A549 (cell line): ENCODE measurements at regions not wholly inside any gene's neighbourhood (a gene's known extent, or its start where the extent isn't known, plus 50 kb on each side); places are given as distances from the start of the nearest gene placed in this dataset.

Experiments
- ATAC-seq, 2 experiments: fragments of 200-7000 bp in 1 of 2; fragments of >200 bp in 1 of 2; cut with Nextera tagmentation in 1 of 2; cut with Tn5 transposase in 1 of 2; 3 replicates each; pipeline versions ENCODE4 v1.8.0 to v1.9.1; 2018 to 2020; ENCODE audit warnings: mild to moderate bottlenecking in 1 of 2, moderate library complexity in 1 of 2
- CTCF ChIA-PET: fragments of 300-600 bp; sonication (Branson Sonifier 250); formaldehyde crosslinking; extraction: SDS; loops from one replicate; lab custom pipeline; 2021; ENCODE audit warnings: antibody characterized with exemption, inconsistent platforms; lab: Yijun Ruan, JAX
- POLR2A ChIA-PET: fragments of 350-600 bp; formaldehyde crosslinking; extraction: SDS; loops from one replicate; lab custom pipeline; 2021; ENCODE audit warnings: antibody characterized with exemption, inconsistent platforms; lab: Yijun Ruan, JAX
- DNase-seq, 2 experiments: peaks; one replicate each; pipeline versions ENCODE4 v3.0.0 to v3.0.0-alpha.2; 2011 to 2016; ENCODE audit warnings: low read depth in 1 of 2, low spot score in 1 of 2
- FAIRE-seq: peaks from 2 replicates; lab custom pipeline; 2011; peaks lifted over from hg19 to GRCh38; lab: Jason Lieb, UNC
- H3K27ac ChIP-seq, 2 experiments: fragments of >200 bp; sonication (Bioruptor Twin); formaldehyde crosslinking; 3 replicates each; pipeline ENCODE4 v1.5.1; 2016 to 2017
- H3K4me1 ChIP-seq: fragments of >200 bp; sonication (Bioruptor Twin); formaldehyde crosslinking; 3 replicates; pipeline ENCODE4 v1.6.1; 2016
- H3K4me2 ChIP-seq: fragments of >200 bp; sonication (Bioruptor Twin); formaldehyde crosslinking; 3 replicates; pipeline ENCODE4 v1.6.1; 2016
- H3K4me3 ChIP-seq: fragments of >200 bp; sonication (Bioruptor Twin); formaldehyde crosslinking; 3 replicates; pipeline ENCODE4 v1.5.1; 2016
- H3K9me3 ChIP-seq: fragments of >200 bp; sonication (Bioruptor Twin); formaldehyde crosslinking; 3 replicates; pipeline ENCODE4 v1.6.1; 2016
- BCL3 ChIP-seq: fragments of >200 bp; sonication (Bioruptor Twin); formaldehyde crosslinking; IDR thresholded peaks from 3 replicates; pipeline ENCODE4 v1.6.1; 2016
- CBX8 ChIP-seq: fragments of 200-600 bp; sonication (generic); IDR thresholded peaks from 2 replicates; pipeline ENCODE4 v1.6.1; 2016
- CHD4 ChIP-seq: fragments of 200-600 bp; sonication (generic); IDR thresholded peaks from 2 replicates; pipeline ENCODE4 v1.6.1; 2016; ENCODE audit warnings: antibody characterized with exemption, mild to moderate bottlenecking, borderline replicate concordance
- E2F6 ChIP-seq: IDR thresholded peaks from 2 replicates; pipeline ENCODE4 v1.6.1; 2012; ENCODE audit warnings: low read depth, borderline replicate concordance
- EHF ChIP-seq: fragments of 250-450 bp; sonication (Bioruptor Pico); IDR thresholded peaks from 2 replicates; pipeline ENCODE4 v1.5.0; 2020; ENCODE audit warnings: mild to moderate bottlenecking
- HES2 ChIP-seq: fragments of >200 bp; sonication (Bioruptor Twin); formaldehyde crosslinking; IDR thresholded peaks from 2 replicates; pipeline ENCODE4 v1.6.1; 2016
- HOXB5 ChIP-seq: fragments of 250-450 bp; sonication (Bioruptor Pico); IDR thresholded peaks from 2 replicates; pipeline ENCODE4 v1.5.0; 2020; ENCODE audit warnings: mild to moderate bottlenecking, moderate library complexity
- KDM5A ChIP-seq: fragments of 200-600 bp; sonication (generic); IDR thresholded peaks from 2 replicates; pipeline ENCODE4 v1.6.1; 2016; ENCODE audit warnings: antibody characterized with exemption, mild to moderate bottlenecking
- MAFK ChIP-seq: fragments of 450-650 bp; IDR thresholded peaks from 2 replicates; pipeline ENCODE4 v1.6.1; 2014; ENCODE audit not compliant: partially characterized antibody
- MAZ ChIP-seq: fragments of 150-350 bp; IDR thresholded peaks from 2 replicates; pipeline ENCODE4 v1.6.1; 2014; ENCODE audit warnings: antibody characterized with exemption, low read depth, low read length, borderline replicate concordance
- NR3C1 ChIP-seq: fragments of >200 bp; sonication (Bioruptor Twin); formaldehyde crosslinking; IDR thresholded peaks from 3 replicates; pipeline ENCODE4 v1.6.1; 2017
- PBX3 ChIP-seq: IDR thresholded peaks from 2 replicates; pipeline ENCODE4 v1.6.1; 2012
- POLR2A ChIP-seq: IDR thresholded peaks from 2 replicates; pipeline ENCODE4 v1.6.1; 2012; ENCODE audit warnings: mild to moderate bottlenecking, low read length
- RAD21 ChIP-seq, 2 experiments: fragments of >200 bp in 1 of 2; sonication (Bioruptor Twin) in 1 of 2; formaldehyde crosslinking in 1 of 2; IDR thresholded peaks in 1 of 2; conservative IDR thresholded peaks in 1 of 2; 2 replicates in 1 of 2; 3 replicates in 1 of 2; pipeline ENCODE4 v1.6.1; 2012 to 2018; ENCODE audit warnings: inconsistent platforms in 1 of 2
- RCOR1 ChIP-seq: fragments of 150-350 bp; IDR thresholded peaks from 2 replicates; pipeline ENCODE4 v1.6.1; 2014; ENCODE audit warnings: antibody characterized with exemption, low read length, low read depth
- RNF2 ChIP-seq: fragments of 200-600 bp; sonication (generic); IDR thresholded peaks from 2 replicates; pipeline ENCODE4 v1.6.1; 2016; ENCODE audit warnings: low read depth, mild to moderate bottlenecking, antibody characterized with exemption, moderate library complexity, borderline replicate concordance
- SMC3 ChIP-seq: fragments of >200 bp; sonication (Bioruptor Twin); formaldehyde crosslinking; IDR thresholded peaks from 3 replicates; pipeline ENCODE4 v1.6.1; 2018; ENCODE audit warnings: inconsistent platforms
- TP53 ChIP-seq: fragments of 250-450 bp; sonication (Bioruptor Pico); IDR thresholded peaks from 2 replicates; pipeline ENCODE4 v1.5.0; 2021; ENCODE audit warnings: mild to moderate bottlenecking, moderate library complexity
- ZC3H11A ChIP-seq: fragments of 450-650 bp; IDR thresholded peaks from 2 replicates; pipeline ENCODE4 v1.6.1; 2014; ENCODE audit warnings: antibody characterized with exemption, mild to moderate bottlenecking
- ZFP36 ChIP-seq: fragments of 450-650 bp; IDR thresholded peaks from 2 replicates; pipeline ENCODE4 v1.6.1; 2014; ENCODE audit warnings: borderline replicate concordance; ENCODE audit not compliant: partially characterized antibody
- ZSCAN20 ChIP-seq: fragments of 250-450 bp; sonication (Bioruptor Pico); IDR thresholded peaks from 2 replicates; pipeline ENCODE4 v1.8.0; 2022; ENCODE audit warnings: mild to moderate bottlenecking, moderate library complexity
- WGBS: methylation state at CpG from one replicate; pipeline ENCODE4 v1.1.6; 2017; ENCODE audit errors: missing lambda C conversion rate; 5-methylcytosine and 5-hydroxymethylcytosine counted together
- TF ChIP-seq, protein P1 (sequence below): fragments of 150-350 bp; IDR thresholded peaks from 2 replicates; pipeline ENCODE4 v1.6.1; 2014; ENCODE audit warnings: low read depth, mild to moderate bottlenecking, low read length

DNA sequence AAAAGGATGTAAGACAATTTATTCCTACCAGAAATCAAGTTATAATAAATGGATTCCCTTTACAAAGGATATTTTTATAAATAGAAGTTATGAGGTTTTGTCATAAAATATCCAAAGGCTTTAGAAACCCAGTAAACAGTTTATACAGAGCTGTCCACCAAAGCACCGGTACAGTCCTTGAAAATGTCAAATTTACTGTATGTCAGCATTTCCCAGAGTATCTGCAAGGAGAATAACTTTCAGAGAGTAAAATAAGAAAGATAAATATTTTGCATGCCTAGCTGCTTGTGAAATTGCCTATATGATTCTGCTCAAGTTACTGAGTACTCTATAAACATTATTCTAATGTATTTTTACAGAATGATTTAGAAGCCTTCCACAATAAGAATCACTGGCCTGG, 923.3 kb upstream of the DDX18 start:
- FAIRE-seq (no peak), ATAC-seq (no peak)
- CTCF ChIA-PET = no interaction called here
- H3K4me1 ChIP-seq = no peaks in the 10 kb centered on the region
- TF ChIP-seq MAFK (peak; percentile 36), HOXB5 (no peak)
- TF ChIP-seq, all 56 proteins: peak for 1
- DNase-seq = no peak
- Histone ChIP-seq H3K4me3 (no peak overlapping the region), H3K4me2 (no peak overlapping the region), H3K27ac (no peak overlapping the region), H3K9me3 (peaks cover 2% of the 10 kb centered on the region; the same call in 1 of the 3 replicates)
- 3% methylated on average over 1 of the region's 1 CpG for WGBS
- POLR2A ChIA-PET = no interaction called here

GRCh38 chr2:116911540-116911939, 903.0 kb upstream of the DDX18 start:
- H3K4me2 ChIP-seq = no peak overlapping the region
- H3K4me3 ChIP-seq = no peak overlapping the region
- CTCF ChIA-PET = no interaction called here
- TF ChIP-seq ZFP36 = no peak
- no peak for TF ChIP-seq RCOR1
- no peak for TF ChIP-seq RAD21 (conservative IDR thresholded peaks at IDR 0.05 in 1 of 2, IDR thresholded peaks at IDR 0.05 in 1 of 2)
- TF ChIP-seq MAZ = no peak
- TF ChIP-seq MAFK = no peak
- TF ChIP-seq, protein P1, sequence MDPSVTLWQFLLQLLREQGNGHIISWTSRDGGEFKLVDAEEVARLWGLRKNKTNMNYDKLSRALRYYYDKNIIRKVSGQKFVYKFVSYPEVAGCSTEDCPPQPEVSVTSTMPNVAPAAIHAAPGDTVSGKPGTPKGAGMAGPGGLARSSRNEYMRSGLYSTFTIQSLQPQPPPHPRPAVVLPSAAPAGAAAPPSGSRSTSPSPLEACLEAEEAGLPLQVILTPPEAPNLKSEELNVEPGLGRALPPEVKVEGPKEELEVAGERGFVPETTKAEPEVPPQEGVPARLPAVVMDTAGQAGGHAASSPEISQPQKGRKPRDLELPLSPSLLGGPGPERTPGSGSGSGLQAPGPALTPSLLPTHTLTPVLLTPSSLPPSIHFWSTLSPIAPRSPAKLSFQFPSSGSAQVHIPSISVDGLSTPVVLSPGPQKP = no peak
- TF ChIP-seq, all 56 proteins: peak for 0
- ATAC-seq (no peak), FAIRE-seq (no peak), DNase-seq (no peak)
- no peaks in the 10 kb centered on the region for H3K4me1 ChIP-seq
- no peak overlapping the region for H3K27ac ChIP-seq
- no peaks in the 10 kb centered on the region for H3K9me3 ChIP-seq
- POLR2A ChIA-PET = no interaction called here

DNA sequence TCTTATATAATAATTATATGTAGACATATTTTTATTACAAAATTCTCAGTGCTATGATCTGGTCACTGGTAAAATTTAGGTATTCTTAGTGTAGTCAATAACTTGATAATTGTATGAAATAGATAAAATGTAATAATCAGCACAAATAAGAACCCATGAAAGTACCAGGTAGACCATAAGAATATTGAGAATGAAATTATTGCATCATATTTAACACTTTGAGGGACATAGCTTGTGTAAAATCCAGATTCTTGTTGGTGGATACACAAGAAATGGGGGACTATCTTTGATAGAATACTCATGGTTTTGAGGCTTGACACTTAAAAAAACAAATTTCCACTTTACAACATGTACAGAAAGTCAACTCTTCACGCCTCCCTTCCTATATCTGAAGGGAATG, 898.8 kb upstream of the DDX18 start:
- ATAC-seq = no peak
- ChIA-PET POLR2A (no interaction called here), CTCF (no interaction called here)
- DNase-seq = no peak
- no peak for FAIRE-seq
- Histone ChIP-seq H3K4me1 (no peaks in the 10 kb centered on the region), H3K9me3 (no peaks in the 10 kb centered on the region), H3K27ac (no peak overlapping the region), H3K4me3 (no peak overlapping the region), H3K4me2 (no peak overlapping the region)
- TF ChIP-seq EHF (CRISPR knock-in tag) = no peak
- no peak for TF ChIP-seq MAFK
- no peak for TF ChIP-seq TP53 (CRISPR knock-in tag)
- TF ChIP-seq ZC3H11A = no peak
- TF ChIP-seq ZSCAN20 = no peak
- no peak for TF ChIP-seq SMC3
- TF ChIP-seq NR3C1 = no peak
- no peak for TF ChIP-seq CHD4
- TF ChIP-seq PBX3 = no peak
- no peak for TF ChIP-seq KDM5A
- no peak for TF ChIP-seq POLR2A
- TF ChIP-seq BCL3 = no peak
- TF ChIP-seq HES2 = no peak
- no peak for TF ChIP-seq CBX8
- no peak for TF ChIP-seq RNF2
- no peak for TF ChIP-seq E2F6
- 0% methylated on average over 1 of the region's 1 CpG for WGBS
